ENCODE measurements at regions not wholly inside any gene's neighbourhood (a gene's known extent, or its start where the extent isn't known, plus 50 kb on each side); places are given as distances from the start of the nearest gene placed in this dataset.

DNA sequence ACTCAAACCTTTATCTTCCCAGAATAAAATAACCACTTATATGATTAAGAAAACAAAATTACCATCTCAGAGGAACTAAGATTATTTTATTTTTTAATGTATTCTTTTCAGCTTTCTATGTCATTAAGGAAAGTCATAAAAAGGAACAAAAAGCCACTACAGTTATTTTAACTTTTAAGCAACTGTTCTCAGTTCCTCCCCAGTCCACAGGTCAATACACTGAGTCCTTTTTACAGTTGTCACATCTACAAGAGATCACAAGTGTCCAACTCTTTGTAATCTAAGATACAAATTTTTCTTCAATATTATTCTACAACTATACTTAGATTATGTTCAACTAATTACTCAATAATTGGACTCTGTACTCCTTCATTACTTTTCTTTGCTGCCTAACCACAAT lies 782.8 kb upstream of the ACO1 start:
- Histone ChIP-seq H3K9me3 (ENCODE audit: insufficient read depth, low read depth) (no peaks in the 10 kb centered on the region), H3K36me3 (ENCODE audit: low read depth) (no peaks in the 10 kb centered on the region), H4K20me1 (ENCODE audit: insufficient read depth) (no peaks in the 10 kb centered on the region), H3K9me2 (ENCODE audit: insufficient read depth) (no peaks in the 10 kb centered on the region), H3K27ac (no peak overlapping the region), H3K27me3 (ENCODE audit: insufficient read depth, low read depth) (no peaks in the 10 kb centered on the region), H3F3A (ENCODE audit: insufficient read depth, low read depth) (no peaks in the 10 kb centered on the region), H2AFZ (no peak overlapping the region), H3K4me1 (replicated peaks; ENCODE audit: insufficient read depth) (peaks cover 14% of the 10 kb centered on the region), H3K4me3 (no peak overlapping the region), H3K79me2 (ENCODE audit: low read depth) (no peaks in the 10 kb centered on the region), H3K4me2 (no peak overlapping the region)
- intact Hi-C loops (cut with micrococcal nuclease; ENCODE audit: unreplicated experiment), result no loop called here
- ChIA-PET CTCF (interaction anchor here (0.6 kb wide), 1 partner anchor 28 kb away, joined by 5 read pairs; no protein-coding TSS in a partner anchor), POLR2A (ENCODE audit: unreplicated experiment) (no interaction called here)
- no peak for TF ChIP-seq EZH2 (IDR thresholded peaks at IDR 0.05; ENCODE audit: low read depth)
- TF ChIP-seq, protein P1, sequence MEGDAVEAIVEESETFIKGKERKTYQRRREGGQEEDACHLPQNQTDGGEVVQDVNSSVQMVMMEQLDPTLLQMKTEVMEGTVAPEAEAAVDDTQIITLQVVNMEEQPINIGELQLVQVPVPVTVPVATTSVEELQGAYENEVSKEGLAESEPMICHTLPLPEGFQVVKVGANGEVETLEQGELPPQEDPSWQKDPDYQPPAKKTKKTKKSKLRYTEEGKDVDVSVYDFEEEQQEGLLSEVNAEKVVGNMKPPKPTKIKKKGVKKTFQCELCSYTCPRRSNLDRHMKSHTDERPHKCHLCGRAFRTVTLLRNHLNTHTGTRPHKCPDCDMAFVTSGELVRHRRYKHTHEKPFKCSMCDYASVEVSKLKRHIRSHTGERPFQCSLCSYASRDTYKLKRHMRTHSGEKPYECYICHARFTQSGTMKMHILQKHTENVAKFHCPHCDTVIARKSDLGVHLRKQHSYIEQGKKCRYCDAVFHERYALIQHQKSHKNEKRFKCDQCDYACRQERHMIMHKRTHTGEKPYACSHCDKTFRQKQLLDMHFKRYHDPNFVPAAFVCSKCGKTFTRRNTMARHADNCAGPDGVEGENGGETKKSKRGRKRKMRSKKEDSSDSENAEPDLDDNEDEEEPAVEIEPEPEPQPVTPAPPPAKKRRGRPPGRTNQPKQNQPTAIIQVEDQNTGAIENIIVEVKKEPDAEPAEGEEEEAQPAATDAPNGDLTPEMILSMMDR (conservative IDR thresholded peaks at IDR 0.05), result no peak
- BruUV-seq (replicated peaks), result no TSS peak
- DNase-seq, result no peak

DNA sequence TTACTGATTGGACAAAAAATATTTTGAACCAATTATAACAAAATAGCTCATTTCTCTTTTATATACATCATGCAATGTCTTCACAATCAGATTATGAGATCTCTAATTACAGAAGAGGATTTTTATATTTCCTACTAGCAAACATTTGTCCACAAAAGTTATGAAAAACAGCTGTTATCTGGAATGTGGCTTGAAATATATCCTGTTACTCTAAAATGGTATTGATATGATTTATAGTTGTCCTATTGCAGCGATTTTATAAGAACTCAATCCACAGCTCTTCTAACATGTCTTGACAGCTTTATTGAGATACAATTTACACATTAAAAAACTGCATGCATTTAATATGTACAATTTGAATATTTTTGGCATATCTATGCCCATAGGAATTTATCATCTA lies 779.9 kb upstream of the ACO1 start:
- no peak overlapping the region for H3K27ac ChIP-seq
- H2AFZ ChIP-seq, result no peak overlapping the region
- no peaks in the 10 kb centered on the region for H3K36me3 ChIP-seq (ENCODE audit: low read depth)
- no peaks in the 10 kb centered on the region for H4K20me1 ChIP-seq (ENCODE audit: insufficient read depth)
- DNase-seq, result no peak
- H3K9me3 ChIP-seq (ENCODE audit: insufficient read depth, low read depth), result no peaks in the 10 kb centered on the region
- intact Hi-C loops (cut with micrococcal nuclease; ENCODE audit: unreplicated experiment), result no loop called here
- no peaks in the 10 kb centered on the region for H3F3A ChIP-seq (ENCODE audit: insufficient read depth, low read depth)
- no TSS peak for BruUV-seq (replicated peaks)
- H3K27me3 ChIP-seq (ENCODE audit: insufficient read depth, low read depth), result no peaks in the 10 kb centered on the region
- ChIA-PET CTCF (no interaction called here), POLR2A (ENCODE audit: unreplicated experiment) (no interaction called here)
- H3K4me2 ChIP-seq, result no peak overlapping the region
- TF ChIP-seq EZH2 (IDR thresholded peaks at IDR 0.05; ENCODE audit: low read depth), result no peak
- TF ChIP-seq, protein P1 (conservative IDR thresholded peaks at IDR 0.05), result no peak
- H3K79me2 ChIP-seq (ENCODE audit: low read depth), result no peaks in the 10 kb centered on the region
- H3K4me3 ChIP-seq, result no peak overlapping the region
- no peaks in the 10 kb centered on the region for H3K9me2 ChIP-seq (ENCODE audit: insufficient read depth)
- no peaks in the 10 kb centered on the region for H3K4me1 ChIP-seq (replicated peaks; ENCODE audit: insufficient read depth)

DNA sequence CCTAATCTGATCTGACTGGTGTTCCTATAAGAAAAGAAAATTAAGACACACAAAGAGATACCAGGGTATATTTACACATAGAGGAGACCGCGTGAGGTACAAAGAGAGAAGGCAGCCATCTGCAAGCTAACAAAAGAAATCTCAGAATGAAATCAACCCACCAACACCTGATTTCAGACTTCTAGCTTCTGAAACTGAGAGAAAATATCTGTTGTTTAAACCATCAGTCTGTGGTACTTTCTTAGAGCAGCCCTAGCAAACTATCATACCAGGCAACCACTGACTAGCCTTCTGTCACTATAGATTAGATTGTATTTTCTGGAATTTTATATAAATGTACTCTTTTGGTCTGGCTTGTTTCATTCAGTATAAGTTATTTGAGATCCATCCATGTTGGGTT lies 779.3 kb upstream of the ACO1 start:
- intact Hi-C loops (cut with micrococcal nuclease; ENCODE audit: unreplicated experiment), result no loop called here
- ChIA-PET POLR2A (ENCODE audit: unreplicated experiment) (no interaction called here), CTCF (no interaction called here)
- Histone ChIP-seq H3F3A (ENCODE audit: insufficient read depth, low read depth) (no peaks in the 10 kb centered on the region), H3K27me3 (ENCODE audit: insufficient read depth, low read depth) (no peaks in the 10 kb centered on the region), H3K9me2 (ENCODE audit: insufficient read depth) (no peaks in the 10 kb centered on the region), H2AFZ (no peak overlapping the region), H3K4me3 (no peak overlapping the region), H3K4me2 (no peak overlapping the region), H4K20me1 (ENCODE audit: insufficient read depth) (no peaks in the 10 kb centered on the region), H3K36me3 (ENCODE audit: low read depth) (no peaks in the 10 kb centered on the region), H3K9me3 (ENCODE audit: insufficient read depth, low read depth) (no peaks in the 10 kb centered on the region), H3K4me1 (replicated peaks; ENCODE audit: insufficient read depth) (no peaks in the 10 kb centered on the region), H3K79me2 (ENCODE audit: low read depth) (no peaks in the 10 kb centered on the region), H3K27ac (no peak overlapping the region)
- no TSS peak for BruUV-seq (replicated peaks)
- no peak for TF ChIP-seq EZH2 (IDR thresholded peaks at IDR 0.05; ENCODE audit: low read depth)
- TF ChIP-seq, protein P1 (conservative IDR thresholded peaks at IDR 0.05), result no peak
- no peak for DNase-seq

Measured in PC-9 (cell line).